ENCODE measurements at regions not wholly inside any gene's neighbourhood (a gene's known extent, or its start where the extent isn't known, plus 50 kb on each side); places are given as distances from the start of the nearest gene placed in this dataset.
"Not testable (repeated sequence)": the region's sequence is repeated elsewhere in the genome, so short reads cannot be mapped to it uniquely, and the experiment has no call there.

DNA sequence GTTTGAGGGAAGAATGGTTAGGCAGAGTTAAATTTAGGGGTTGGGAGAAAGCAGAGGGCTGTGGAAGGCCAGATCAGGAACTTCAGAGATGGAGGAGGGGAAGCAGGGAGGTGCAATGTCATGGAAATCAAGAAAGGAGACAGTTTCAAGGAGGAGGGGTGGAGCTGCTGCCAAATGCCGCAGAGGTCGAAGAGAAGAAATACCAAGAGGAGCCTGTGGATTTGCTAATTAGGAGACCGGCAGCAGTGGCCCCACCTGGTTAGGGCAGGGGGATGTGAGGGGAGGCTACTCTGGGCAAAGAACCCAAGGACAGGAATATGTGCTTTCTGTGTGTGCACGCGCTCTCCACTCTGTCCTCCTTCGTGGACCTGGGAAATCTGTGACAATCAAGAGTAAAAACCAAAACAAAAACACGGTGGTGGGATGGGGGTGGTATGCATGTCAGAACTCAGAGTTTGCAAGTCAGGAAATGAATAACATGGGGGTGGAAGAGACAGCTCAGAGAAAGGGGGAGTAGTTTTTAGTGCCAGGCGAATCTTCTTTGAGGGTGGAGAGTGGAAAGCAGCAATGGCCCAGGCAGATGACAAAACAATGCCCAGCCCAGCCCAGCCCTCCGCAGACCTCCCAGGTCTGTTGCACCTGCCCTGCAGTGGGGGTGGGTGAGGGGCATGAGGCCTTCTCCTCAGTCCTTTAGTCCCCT lies 102.9 kb upstream of the PAX2 start:
- no peak for DNase-seq

GRCh38 chr10:100645091-100645490 lies 100.3 kb upstream of the PAX2 start:
- DNase-seq: no peak

GRCh38 chr10:100645613-100646392 lies 99.6 kb upstream of the PAX2 start:
- no peak for DNase-seq

GRCh38 chr10:100647928-100648327 lies 97.5 kb upstream of the PAX2 start:
- DNase-seq: no peak

GRCh38 chr10:100650693-100651092 lies 94.7 kb upstream of the PAX2 start:
- no peak for DNase-seq

DNA sequence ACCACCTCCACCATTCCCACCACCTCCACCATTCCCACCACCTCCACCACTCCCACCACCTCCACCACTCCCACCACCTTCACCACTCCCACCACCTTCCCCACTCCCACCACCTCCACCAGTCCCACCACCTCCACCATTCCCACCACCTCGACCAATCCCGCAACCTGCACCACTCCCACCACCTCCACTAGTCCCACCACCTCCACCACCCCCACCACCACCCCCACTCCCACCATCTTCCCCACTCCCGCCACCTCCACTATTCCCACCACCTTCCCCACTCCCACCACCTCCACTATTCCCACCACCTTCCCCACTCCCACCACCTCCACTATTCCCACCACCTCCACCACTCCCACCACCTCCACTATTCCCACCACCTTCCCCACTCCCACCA lies 94.3 kb upstream of the PAX2 start:
- DNase-seq: not testable (repeated sequence)

DNA sequence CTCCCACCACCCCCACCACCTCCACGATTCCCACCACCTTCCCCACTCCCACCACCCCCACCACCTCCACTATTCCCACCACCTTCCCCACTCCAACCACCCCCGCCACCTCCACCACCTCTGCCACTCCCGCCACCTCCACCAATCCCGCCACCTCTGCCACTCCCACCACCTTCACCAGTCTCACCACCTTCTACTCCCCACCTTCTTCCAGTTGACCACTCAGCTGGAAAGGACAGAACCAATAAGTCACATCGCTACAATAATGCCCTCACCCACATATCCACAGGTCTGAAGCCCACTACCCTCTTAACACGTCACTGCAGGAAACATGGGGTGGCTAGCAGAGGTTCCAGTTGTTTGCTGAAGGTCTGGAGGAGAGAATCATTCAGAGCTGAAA lies 93.5 kb upstream of the PAX2 start:
- no peak for DNase-seq

DNA sequence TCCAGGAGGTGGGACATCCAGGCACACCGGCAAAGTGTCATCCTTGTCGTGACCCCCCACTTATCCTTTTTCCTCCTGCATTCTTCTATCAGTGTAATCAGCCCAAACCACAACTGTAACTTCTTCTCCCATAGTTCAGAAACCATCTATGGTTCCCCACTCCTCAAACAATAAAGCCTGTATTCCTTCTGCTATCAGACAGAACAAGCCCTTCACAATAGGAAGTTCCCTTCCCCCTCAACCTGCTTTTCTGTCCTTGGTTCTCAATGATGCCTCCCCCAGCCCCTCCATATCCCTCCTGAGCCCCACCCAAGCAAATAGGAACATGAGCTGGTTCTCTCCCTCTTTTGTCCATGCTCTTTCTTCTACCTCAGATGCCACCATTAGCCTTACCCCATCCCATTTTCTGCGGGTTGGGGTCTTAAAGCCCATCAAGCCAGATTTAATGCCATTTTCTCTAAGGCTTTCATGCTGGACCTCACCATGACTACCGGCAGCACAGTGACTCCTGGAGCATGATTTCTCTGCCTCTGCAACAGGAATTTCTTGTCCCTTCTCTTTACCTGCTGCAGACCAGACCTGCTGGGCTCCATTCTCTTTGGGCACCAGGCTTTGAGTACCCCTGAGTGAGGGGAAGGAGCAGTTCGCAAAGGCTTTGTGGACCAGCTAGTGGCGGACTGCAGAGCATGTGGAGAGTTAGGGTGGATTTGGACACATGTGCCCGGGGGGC lies 92.8 kb upstream of the PAX2 start:
- no peak for DNase-seq

GRCh38 chr10:100653238-100653956 lies 92.0 kb upstream of the PAX2 start:
- no peak for DNase-seq

DNA sequence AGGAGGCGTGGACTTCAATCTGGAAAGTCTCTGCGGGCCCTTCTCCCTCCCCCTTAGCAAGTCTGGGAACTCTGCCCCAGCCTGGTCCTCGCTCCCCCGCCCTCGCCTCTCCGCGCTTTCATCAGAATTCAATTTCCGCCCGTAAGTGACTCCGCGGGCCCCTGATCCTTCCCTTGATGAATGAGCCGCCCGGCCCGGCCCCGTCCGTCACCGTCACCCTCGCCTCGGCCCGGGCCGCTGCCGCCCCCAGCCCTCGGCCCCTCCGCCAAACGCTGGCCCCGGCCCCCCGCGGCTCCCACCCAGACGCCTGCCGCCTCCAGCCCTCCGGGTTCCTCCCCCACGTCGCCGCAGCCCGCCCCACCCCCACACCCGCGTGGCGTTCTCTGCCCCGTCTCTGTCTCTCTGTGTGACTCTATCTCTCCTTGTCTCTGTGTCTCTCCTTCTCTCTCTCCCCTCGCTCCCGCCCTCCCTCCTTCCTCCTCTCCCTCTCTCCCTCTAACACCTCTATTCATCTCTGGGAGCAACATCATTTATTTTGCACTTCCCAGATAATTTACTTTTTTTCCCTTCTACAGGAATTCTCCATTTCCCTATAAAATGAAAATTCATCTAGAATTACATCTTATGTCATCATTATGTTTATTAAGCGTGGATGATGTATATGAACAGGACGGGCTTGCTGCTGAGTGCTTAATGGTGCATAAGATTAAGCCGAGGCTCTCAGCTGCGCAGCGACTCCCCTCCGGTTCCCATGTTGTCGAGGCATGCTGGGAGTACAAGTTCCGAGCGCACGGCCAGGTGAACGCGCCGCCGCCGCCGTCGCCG lies 91.2 kb upstream of the PAX2 start:
- no peak for DNase-seq

GRCh38 chr10:100654782-100655325 lies 90.5 kb upstream of the PAX2 start:
- no peak for DNase-seq

DNA sequence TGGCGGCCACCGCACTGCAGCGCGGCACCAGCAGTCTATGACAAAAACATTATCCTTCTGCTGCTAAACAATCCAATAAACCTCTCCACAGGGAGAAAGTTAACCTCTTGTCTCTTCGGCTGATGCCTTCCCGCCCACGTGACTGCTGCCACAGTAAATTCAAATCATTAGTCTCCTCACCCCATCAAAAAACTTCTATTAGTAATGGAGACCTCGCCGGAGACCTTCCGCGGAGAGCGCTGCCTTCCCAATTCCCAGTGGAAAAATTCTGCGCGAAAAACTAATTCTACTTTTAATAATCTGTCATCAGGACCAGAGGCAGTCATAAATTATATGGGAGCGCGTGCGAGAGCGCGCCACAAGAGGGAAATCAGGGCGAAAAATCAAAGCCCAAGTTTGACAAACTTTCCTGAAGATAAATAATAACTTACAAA lies 90.0 kb upstream of the PAX2 start:
- DNase-seq: no peak

GRCh38 chr10:100655760-100656421 lies 89.5 kb upstream of the PAX2 start:
- DNase-seq: no peak

DNA sequence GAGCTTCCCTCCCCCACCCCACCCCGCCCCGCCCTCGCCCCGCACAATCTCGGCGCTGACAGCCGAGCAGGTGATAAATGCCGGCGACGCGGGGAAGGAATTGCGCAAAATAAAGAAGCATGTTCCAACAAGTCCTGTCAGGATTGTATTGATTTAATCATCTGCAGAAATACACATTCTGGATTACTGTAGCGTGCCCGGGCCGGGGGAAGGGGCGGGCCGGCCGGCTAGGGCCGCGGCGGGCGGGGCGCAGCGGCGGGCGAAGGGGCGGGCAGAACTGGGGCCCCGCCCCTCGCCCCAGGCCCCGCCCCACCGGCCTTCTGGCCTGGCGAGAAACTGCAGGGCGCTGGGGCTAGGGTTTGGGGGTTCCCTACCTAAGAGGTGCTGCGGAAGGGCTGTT lies 88.9 kb upstream of the PAX2 start:
- DNase-seq: no peak

- DNase-seq: no peak
These were observed 87.1 kb upstream of the PAX2 start for GRCh38 chr10:100658269-100658668.

- DNase-seq: no peak
These were observed 85.9 kb upstream of the PAX2 start for GRCh38 chr10:100659361-100660098.

GRCh38 chr10:100660365-100660764 lies 85.0 kb upstream of the PAX2 start:
- DNase-seq: no peak

GRCh38 chr10:100660945-100661344 lies 84.4 kb upstream of the PAX2 start:
- no peak for DNase-seq

DNA sequence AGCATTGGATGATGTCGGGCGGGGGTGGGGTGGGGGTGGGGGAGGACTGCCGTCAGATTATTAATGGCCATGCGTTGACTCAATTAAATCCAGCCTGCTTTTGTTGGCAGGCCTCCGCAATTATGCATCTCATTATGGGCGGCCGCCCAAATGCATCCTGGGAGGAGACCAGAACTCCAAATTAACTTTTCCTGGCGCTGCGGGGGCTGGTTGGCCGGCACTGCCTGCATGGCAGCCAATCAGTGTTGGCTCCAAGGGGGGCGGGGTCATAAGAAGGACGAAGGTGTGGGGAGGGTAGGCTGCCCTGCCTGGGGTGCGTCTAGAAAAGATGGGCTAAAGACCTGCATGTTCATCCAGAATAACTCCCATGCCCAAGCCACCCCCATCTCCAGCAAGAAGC lies 83.9 kb upstream of the PAX2 start:
- no peak for DNase-seq

GRCh38 chr10:100662067-100662466 lies 83.3 kb upstream of the PAX2 start:
- no peak for DNase-seq
